B cell (primary cell): ENCODE measurements at regions not wholly inside any gene's neighbourhood (a gene's known extent, or its start where the extent isn't known, plus 50 kb on each side); places are given as distances from the start of the nearest gene placed in this dataset.

Experiments
- ATAC-seq: fragments of 200-7000 bp; cut with Tn5 transposase; one replicate; pipeline ENCODE4 v1.10.0; 2021; ENCODE audit warnings: low read depth, mild to moderate bottlenecking, moderate number of reproducible peaks, moderate library complexity
- CTCF ChIA-PET: fragments of 350-600 bp; sonication (Branson Sonifier 250); formaldehyde crosslinking; loops from one replicate; lab custom pipeline; 2021; ENCODE audit warnings: antibody characterized with exemption, inconsistent platforms; lab: Charles Lee
- POLR2A ChIA-PET: fragments of 350-600 bp; sonication (Branson Sonifier 250); formaldehyde crosslinking; loops from one replicate; lab custom pipeline; 2021; ENCODE audit warnings: antibody characterized with exemption; lab: Charles Lee
- DNase-seq: peaks from one replicate; pipeline ENCODE4 v3.0.0; 2013
- H2AFZ ChIP-seq: 2 replicates; pipeline ENCODE4 v1.6.1; 2012; ENCODE audit warnings: mild to moderate bottlenecking, low read depth, low read length; ENCODE audit not compliant: insufficient read depth, poor library complexity, severe bottlenecking
- H3K27ac ChIP-seq, 2 donors: 1 replicate in 1 of 2; 2 replicates in 1 of 2; pipeline ENCODE4 v1.5.1; 2012 to 2013; ENCODE audit warnings: low read length in 2 of 2, mild to moderate bottlenecking in 2 of 2, moderate library complexity in 1 of 2
- H3K27me3 ChIP-seq, 4 experiments: fragments of 200-600 bp in 1 of 4; sonication (generic) in 1 of 4; replicated peaks in 1 of 4; 1 replicate in 2 of 4; 2 replicates in 2 of 4; pipeline versions ENCODE4 v1.6.1 to v1.7.0; 2013 to 2016; ENCODE audit warnings: low read length in 3 of 4, mild to moderate bottlenecking in 2 of 4, mixed read lengths in 1 of 4, moderate library complexity in 1 of 4; ENCODE audit not compliant: insufficient read depth in 4 of 4, control insufficient read depth in 3 of 4; ENCODE audit errors: control extremely low read depth in 1 of 4
- H3K36me3 ChIP-seq, 2 experiments: replicated peaks in 1 of 2; 1 replicate in 1 of 2; 2 replicates in 1 of 2; pipeline versions ENCODE4 v1.6.1 to v1.7.1; 2013; ENCODE audit warnings: low read length in 1 of 2; ENCODE audit not compliant: insufficient read depth in 2 of 2, control insufficient read depth in 1 of 2; ENCODE audit errors: control extremely low read depth in 1 of 2, extremely low read depth in 1 of 2
- H3K4me1 ChIP-seq, 2 donors: fragments of 200-600 bp in 1 of 2; sonication (generic) in 1 of 2; 1 replicate in 1 of 2; 2 replicates in 1 of 2; pipeline versions ENCODE4 v1.5.1 to v1.6.1; 2013 to 2017; ENCODE audit warnings: low read length in 2 of 2; ENCODE audit not compliant: control insufficient read depth in 2 of 2, insufficient read depth in 2 of 2
- H3K4me2 ChIP-seq: replicated peaks from 2 replicates; pipeline ENCODE3; 2012; ENCODE audit warnings: mild to moderate bottlenecking, low read depth, low read length; ENCODE audit not compliant: poor library complexity, severe bottlenecking
- H3K4me3 ChIP-seq, 5 experiments: fragments of 200-600 bp in 1 of 5; sonication (generic) in 1 of 5; 1 replicate in 3 of 5; 2 replicates in 2 of 5; pipeline versions ENCODE4 v1.5.1 to v1.7.0; 2011 to 2016; ENCODE audit warnings: low read length in 4 of 5, mild to moderate bottlenecking in 4 of 5, low read depth in 2 of 5, control low read depth in 1 of 5, moderate library complexity in 1 of 5; ENCODE audit not compliant: insufficient read depth in 1 of 5; ENCODE audit errors: control extremely low read depth in 1 of 5, extremely low read depth in 1 of 5
- H3K79me2 ChIP-seq: fragments of 200-600 bp; sonication (generic); one replicate; pipeline ENCODE4 v1.6.0; 2016; ENCODE audit warnings: low read length; ENCODE audit not compliant: control insufficient read depth, insufficient read depth
- H3K9ac ChIP-seq: fragments of 200-600 bp; sonication (generic); 2 replicates; pipeline ENCODE4 v1.6.1; 2017; ENCODE audit warnings: mild to moderate bottlenecking, low read length, moderate library complexity
- H3K9me3 ChIP-seq, 3 donors: one replicate each; pipeline versions ENCODE4 v1.6.1 to v1.7.1; 2013; ENCODE audit warnings: low read length in 2 of 3; ENCODE audit not compliant: control insufficient read depth in 2 of 3, insufficient read depth in 1 of 3; ENCODE audit errors: control extremely low read depth in 1 of 3
- H4K20me1 ChIP-seq: 2 replicates; pipeline ENCODE4 v1.6.0; 2012; ENCODE audit warnings: mild to moderate bottlenecking, low read length; ENCODE audit not compliant: insufficient read depth, control insufficient read depth, poor library complexity, severe bottlenecking
- H3K27ac Mint-ChIP-seq: one replicate; pipeline ENCODE4 v1.8.0; 2021; ENCODE audit warnings: mixed read lengths
- H3K27me3 Mint-ChIP-seq: one replicate; pipeline ENCODE4 v1.8.0; 2021; ENCODE audit warnings: mixed read lengths
- H3K4me1 Mint-ChIP-seq: one replicate; pipeline ENCODE4 v1.8.0; 2021; ENCODE audit warnings: mixed read lengths
- H3K4me3 Mint-ChIP-seq: one replicate; pipeline ENCODE4 v1.8.0; 2021; ENCODE audit warnings: mixed read lengths
- H3K9me3 Mint-ChIP-seq: one replicate; pipeline ENCODE4 v1.8.0; 2022; ENCODE audit warnings: mixed read lengths; ENCODE audit not compliant: insufficient read depth
- EZH2 ChIP-seq: IDR thresholded peaks from 2 replicates; pipeline ENCODE4 v1.6.1; 2012; ENCODE audit warnings: borderline replicate concordance, low read depth, mild to moderate bottlenecking, moderate library complexity, low read length; ENCODE audit not compliant: insufficient read depth, poor library complexity, severe bottlenecking
- WGBS: methylation state at CpG from one replicate; pipeline ENCODE4 v1.1.5; 2013; ENCODE audit warnings: missing lambda C conversion rate; ENCODE audit not compliant: insufficient coverage; 5-methylcytosine and 5-hydroxymethylcytosine counted together
- intact Hi-C: fragments of 100-400 bp; cut with micrococcal nuclease; formaldehyde crosslinking; loops from one replicate; pipeline ENCODE4 v1.10.0; 2022
- TF ChIP-seq, protein P1 (sequence below): fragments of 200-600 bp; IDR thresholded peaks from one replicate; pipeline ENCODE4 v1.8.0; 2022; ENCODE audit warnings: antibody characterized with exemption, mild to moderate bottlenecking

DNA sequence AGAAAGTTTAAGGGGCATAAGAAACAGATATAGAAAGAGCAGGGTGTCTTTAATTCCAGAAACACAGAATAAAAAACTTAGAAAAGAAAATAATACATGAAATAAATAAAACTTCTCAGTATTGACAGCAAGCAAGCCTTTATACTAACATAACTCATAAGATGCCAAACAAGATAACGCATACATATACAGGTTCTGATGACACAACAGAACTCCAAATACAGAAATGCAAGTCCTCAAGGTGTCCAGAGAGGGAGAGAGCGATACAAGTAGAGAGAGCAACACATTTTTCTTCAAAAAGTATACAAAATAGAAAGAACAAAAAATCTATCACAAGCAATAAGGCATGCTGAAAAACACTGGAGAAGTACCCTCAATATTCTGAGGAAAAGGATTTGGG lies 314.6 kb upstream of the POM121L12 start:
- POLR2A ChIA-PET = no interaction called here
- intact Hi-C loops = no loop called here
- Mint-ChIP-seq H3K4me1 (no peaks in the 10 kb centered on the region), H3K9me3 (peaks cover 1% of the 10 kb centered on the region), H3K27ac (no peak overlapping the region), H3K27me3 (no peaks in the 10 kb centered on the region), H3K4me3 (no peak overlapping the region)
- CTCF ChIA-PET = no interaction called here
- ATAC-seq (no peak), DNase-seq (no peak)
- Histone ChIP-seq H3K79me2 (no peaks in the 10 kb centered on the region), H2AFZ (no peak overlapping the region), H3K27me3 (no peaks in the 10 kb centered on the region), H3K9ac (no peak overlapping the region), H3K4me1 (no peaks in the 10 kb centered on the region), H3K27ac (no peak overlapping the region), H4K20me1 (no peaks in the 10 kb centered on the region), H3K4me2 (no peak overlapping the region), H3K9me3 (peaks cover 0 to 4% (median 0%) of the 10 kb centered on the region in 3 donors), H3K4me3 (no peak overlapping the region), H3K36me3 (no peaks in the 10 kb centered on the region)
- no CpG with 5 or more reads among the region's 2 CpGs for WGBS
- TF ChIP-seq EZH2 = no peak
- TF ChIP-seq, protein P1, sequence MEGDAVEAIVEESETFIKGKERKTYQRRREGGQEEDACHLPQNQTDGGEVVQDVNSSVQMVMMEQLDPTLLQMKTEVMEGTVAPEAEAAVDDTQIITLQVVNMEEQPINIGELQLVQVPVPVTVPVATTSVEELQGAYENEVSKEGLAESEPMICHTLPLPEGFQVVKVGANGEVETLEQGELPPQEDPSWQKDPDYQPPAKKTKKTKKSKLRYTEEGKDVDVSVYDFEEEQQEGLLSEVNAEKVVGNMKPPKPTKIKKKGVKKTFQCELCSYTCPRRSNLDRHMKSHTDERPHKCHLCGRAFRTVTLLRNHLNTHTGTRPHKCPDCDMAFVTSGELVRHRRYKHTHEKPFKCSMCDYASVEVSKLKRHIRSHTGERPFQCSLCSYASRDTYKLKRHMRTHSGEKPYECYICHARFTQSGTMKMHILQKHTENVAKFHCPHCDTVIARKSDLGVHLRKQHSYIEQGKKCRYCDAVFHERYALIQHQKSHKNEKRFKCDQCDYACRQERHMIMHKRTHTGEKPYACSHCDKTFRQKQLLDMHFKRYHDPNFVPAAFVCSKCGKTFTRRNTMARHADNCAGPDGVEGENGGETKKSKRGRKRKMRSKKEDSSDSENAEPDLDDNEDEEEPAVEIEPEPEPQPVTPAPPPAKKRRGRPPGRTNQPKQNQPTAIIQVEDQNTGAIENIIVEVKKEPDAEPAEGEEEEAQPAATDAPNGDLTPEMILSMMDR = no peak

DNA sequence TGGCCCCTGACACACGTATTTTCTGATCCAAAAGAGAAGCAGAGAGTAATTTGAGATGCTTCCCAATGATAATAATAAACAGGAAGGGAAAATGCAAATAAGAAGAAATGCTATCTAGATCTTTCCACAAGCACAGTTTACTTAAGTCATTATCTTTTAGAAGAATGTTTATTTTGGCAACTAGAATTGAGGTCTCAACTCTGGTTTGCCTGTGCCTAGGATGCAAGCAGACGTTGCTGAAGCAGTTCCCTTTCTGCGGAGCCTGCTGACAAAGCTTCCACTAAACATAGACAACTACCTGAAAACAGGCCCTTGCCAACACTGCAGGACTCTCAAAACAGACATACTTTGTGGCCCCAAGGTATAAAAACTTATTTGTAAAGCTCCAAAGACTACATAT lies 315.8 kb upstream of the POM121L12 start:
- Mint-ChIP-seq H3K4me1 (no peaks in the 10 kb centered on the region), H3K9me3 (peaks cover 1% of the 10 kb centered on the region), H3K27me3 (no peaks in the 10 kb centered on the region), H3K27ac (no peak overlapping the region), H3K4me3 (no peak overlapping the region)
- Histone ChIP-seq H2AFZ (no peak overlapping the region), H3K9me3 (peaks cover 0 to 7% (median 0%) of the 10 kb centered on the region in 3 donors), H3K4me1 (no peaks in the 10 kb centered on the region), H3K79me2 (no peaks in the 10 kb centered on the region), H3K9ac (no peak overlapping the region), H3K4me3 (no peak overlapping the region), H3K27ac (no peak overlapping the region), H4K20me1 (no peaks in the 10 kb centered on the region), H3K36me3 (no peaks in the 10 kb centered on the region), H3K4me2 (no peak overlapping the region), H3K27me3 (no peaks in the 10 kb centered on the region)
- CTCF ChIA-PET = no interaction called here
- DNase-seq (no peak), ATAC-seq (no peak)
- no peak for TF ChIP-seq EZH2
- TF ChIP-seq, protein P1 = no peak
- POLR2A ChIA-PET = no interaction called here
- 36% methylated on average over 2 of the region's 3 CpGs for WGBS
- intact Hi-C loops = no loop called here
